Astrocyte of the cerebellum (primary cell): ENCODE measurements at regions not wholly inside any gene's neighbourhood (a gene's known extent, or its start where the extent isn't known, plus 50 kb on each side); places are given as distances from the start of the nearest gene placed in this dataset.

Source experiments
- DNase-seq: peaks from one replicate; pipeline ENCODE4 v3.0.0-alpha.2; 2011; ENCODE audit warnings: low read depth
- H3K4me3 ChIP-seq: 2 replicates; pipeline ENCODE4 v1.5.1; 2011; ENCODE audit warnings: mild to moderate bottlenecking, low read depth, low read length, moderate library complexity
- CTCF ChIP-seq: IDR thresholded peaks from 2 replicates; pipeline ENCODE4 v1.5.1; 2012; ENCODE audit warnings: low read length, low read depth, moderate library complexity, mild to moderate bottlenecking; ENCODE audit errors: missing control alignments
- in situ Hi-C: cut with HindIII; loops from 2 replicates; pipeline ENCODE4 v1.10.0; 2017; ENCODE audit warnings: low sequenced_read_pairs

GRCh38 chr5:56688402-56688801 lies 126.9 kb upstream of the MAP3K1 start:
- no peak overlapping the region for H3K4me3 ChIP-seq
- no peak for TF ChIP-seq CTCF
- DNase-seq, result no peak
- in situ Hi-C loops, result no loop called here

- in situ Hi-C loops, result no loop called here
- no peak for DNase-seq
- no peak for TF ChIP-seq CTCF
- no peak overlapping the region for H3K4me3 ChIP-seq
Observed at GRCh38 chr5:56686337-56687195, 128.8 kb upstream of the MAP3K1 start.

DNA sequence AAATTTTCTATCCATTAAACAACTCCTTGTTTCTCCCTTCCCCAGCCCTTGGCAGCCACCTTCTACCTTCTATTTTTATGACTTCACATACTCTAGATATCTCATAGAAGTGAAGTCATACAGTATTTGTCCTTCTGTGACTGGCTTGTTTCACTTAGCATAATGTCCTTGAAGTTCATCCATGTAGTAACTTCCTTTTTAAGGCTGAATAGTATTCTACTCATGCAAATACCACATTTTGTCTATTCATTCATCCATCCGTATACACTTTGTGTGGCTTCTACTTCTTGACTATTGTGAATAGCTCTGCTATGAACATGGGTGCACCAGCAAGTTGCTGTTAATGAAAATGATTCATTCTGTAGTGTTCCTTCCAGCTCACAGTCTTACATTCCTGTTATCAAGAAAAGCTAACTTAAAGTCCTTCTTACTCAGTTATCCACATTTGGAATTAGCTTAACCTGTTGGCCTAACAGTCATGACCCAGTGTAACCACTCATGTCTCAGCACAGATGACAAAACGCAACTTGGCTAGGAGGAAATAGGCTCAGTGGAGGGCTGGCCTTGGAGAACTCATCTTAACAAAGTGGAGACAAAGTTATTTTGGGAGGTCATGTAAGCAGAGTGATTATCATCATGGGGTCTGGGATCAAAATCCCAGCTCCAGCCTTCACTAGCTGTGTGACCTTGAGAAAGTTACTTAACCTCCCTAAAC lies 129.7 kb upstream of the MAP3K1 start:
- H3K4me3 ChIP-seq, result no peak overlapping the region
- no peak for DNase-seq
- TF ChIP-seq CTCF, result no peak
- in situ Hi-C loops, result no loop called here

GRCh38 chr5:56684159-56684558 lies 131.2 kb upstream of the MAP3K1 start:
- H3K4me3 ChIP-seq, result no peak overlapping the region
- in situ Hi-C loops, result no loop called here
- DNase-seq, result no peak

DNA sequence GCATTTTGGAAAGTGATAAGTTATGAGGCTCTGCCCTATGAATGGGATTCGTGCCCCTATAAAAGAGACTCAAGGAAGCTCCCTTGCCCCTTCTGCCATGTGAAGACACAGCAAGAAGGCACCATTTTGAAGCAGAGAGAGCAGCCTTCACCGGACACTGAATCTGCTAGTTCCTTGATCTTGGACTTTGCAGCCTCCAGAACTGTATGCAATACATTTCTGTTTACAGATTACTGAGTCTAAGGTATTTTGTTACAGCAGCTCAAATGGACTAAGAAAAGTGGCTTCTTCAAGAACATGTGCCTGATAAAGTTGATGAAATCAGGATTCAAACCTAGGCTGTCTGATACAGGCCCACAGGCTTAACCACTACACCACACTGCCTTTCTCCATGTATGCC lies 131.6 kb upstream of the MAP3K1 start:
- H3K4me3 ChIP-seq, result no peak overlapping the region
- in situ Hi-C loops, result no loop called here
- no peak for DNase-seq
- TF ChIP-seq CTCF, result no peak

More at GRCh38 chr5:56684159-56684558, 131.2 kb upstream of the MAP3K1 start:
- no peak for TF ChIP-seq CTCF

DNA sequence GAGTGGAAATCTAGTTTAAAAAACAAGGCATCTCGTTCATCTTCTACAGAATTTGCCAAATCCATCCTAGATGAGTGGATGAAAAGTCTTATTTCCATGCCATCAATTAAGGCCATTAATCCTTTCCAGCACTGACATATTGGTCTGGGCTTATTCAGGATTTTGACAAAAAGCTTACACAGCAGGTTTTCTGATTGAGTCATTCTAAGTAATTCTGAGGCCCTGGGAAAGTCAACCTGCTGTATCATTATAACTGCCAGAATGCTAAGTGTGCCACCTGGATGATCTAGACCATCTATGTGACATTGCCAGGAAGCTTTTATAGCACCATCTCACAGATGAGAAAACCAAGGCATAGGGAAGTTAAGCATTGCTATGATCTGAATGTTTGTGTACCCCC lies 132.1 kb upstream of the MAP3K1 start:
- no peak for TF ChIP-seq CTCF
- DNase-seq, result no peak
- no peak overlapping the region for H3K4me3 ChIP-seq
- in situ Hi-C loops, result no loop called here
